NCI-H187 treated with DMSO at 0.1 percent for 48 hours (cell line): ENCODE measurements at regions not wholly inside any gene's neighbourhood (a gene's known extent, or its start where the extent isn't known, plus 50 kb on each side); places are given as distances from the start of the nearest gene placed in this dataset.
"Not testable (repeated sequence)": the region's sequence is repeated elsewhere in the genome, so short reads cannot be mapped to it uniquely, and the experiment has no call there.

ENCODE experiments used
- DNase-seq: peaks from one replicate; lab custom pipeline; 2025; lab: John Stamatoyannopoulos, UW

GRCh38 chr20:19114410-19114809 is 98.0 kb upstream of the SLC24A3 start:
- DNase-seq = no peak

DNA sequence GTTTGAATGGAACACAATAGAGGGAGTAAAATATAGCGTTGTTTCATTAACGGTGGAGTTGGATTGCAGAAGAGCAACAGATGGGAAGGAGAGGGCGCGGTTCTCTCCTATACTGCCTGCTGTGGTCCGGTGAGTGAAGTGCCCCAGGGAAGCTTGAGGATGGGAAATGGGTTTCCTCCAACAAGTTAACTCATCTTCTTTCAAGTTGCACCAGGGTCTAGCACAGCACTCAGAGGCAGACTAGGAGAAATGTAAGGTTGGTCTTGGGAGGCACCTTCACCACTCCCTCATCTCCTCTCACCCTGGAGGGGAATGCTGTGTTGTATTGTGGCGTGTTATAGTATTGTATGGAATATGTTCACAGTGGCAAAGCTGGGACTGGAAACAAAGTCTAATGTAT is 96.9 kb upstream of the SLC24A3 start:
- DNase-seq = no peak

DNA sequence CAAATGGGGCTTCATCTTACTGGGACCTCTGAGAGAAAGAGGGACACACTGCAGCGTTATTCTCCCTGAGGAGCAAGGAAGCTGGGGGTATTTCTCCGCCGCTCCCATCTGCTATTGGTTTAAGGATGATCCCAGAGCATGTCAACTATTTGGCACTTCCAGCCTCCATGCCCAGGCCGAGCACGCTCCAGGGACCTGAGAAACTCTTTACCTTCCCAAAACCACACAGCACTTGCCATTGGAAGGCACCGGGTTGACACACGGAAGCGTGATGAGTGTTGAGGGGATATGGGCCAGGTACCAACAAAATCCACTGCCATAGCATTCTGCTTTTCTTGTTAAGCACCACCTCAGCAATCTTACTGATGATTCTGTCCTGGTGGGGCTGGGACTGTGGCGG is 92.4 kb upstream of the SLC24A3 start:
- DNase-seq = no peak

- no peak for DNase-seq
Observed at GRCh38 chr20:19120569-19120968, 91.9 kb upstream of the SLC24A3 start.

- DNase-seq = no peak
Observed at GRCh38 chr20:19121463-19121862, 91.0 kb upstream of the SLC24A3 start.

- DNase-seq = no peak
Observed at GRCh38 chr20:19121916-19122315, 90.5 kb upstream of the SLC24A3 start.

DNA sequence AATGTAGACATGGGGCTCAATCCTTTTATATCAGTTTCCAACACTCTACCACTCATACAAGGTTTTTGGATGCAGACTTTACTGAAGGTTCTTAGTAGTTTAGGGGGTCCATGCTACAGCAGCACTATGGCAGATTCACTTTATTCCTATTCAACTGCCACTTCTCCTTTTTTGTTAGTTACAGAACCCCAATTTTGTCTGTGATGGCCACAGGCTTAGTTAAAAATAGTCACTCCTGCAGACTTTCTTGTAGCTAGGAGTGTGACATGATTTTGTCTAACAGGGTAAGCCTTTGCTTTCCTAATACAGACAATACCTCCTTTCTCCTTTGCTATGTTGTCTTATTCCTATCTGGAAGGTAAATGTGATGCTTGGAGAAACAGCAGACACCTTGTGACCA is 90.0 kb upstream of the SLC24A3 start:
- no peak for DNase-seq

GRCh38 chr20:19125508-19125907 is 86.9 kb upstream of the SLC24A3 start:
- DNase-seq = no peak

GRCh38 chr20:19129306-19129705 is 83.1 kb upstream of the SLC24A3 start:
- no peak for DNase-seq

- DNase-seq = peak; percentile 82
Observed at GRCh38 chr20:19129976-19130612, 82.3 kb upstream of the SLC24A3 start.

DNA sequence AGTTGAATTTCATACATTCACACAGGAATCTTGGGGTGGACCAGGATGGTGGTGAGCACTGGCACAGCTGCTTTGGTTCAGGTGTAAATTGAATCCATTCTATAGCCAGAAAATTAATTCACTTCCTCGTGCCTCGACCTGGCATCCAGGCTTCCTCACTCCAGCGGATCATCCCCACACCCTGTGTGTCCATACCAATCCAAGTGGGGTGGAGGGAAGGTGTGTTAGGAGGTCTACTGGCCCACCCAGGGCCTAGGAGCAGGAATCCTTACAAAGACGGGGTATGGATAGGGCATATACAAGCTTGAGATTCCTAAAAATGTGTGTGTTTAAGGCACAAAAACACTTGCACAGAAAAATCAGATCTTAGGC is 81.8 kb upstream of the SLC24A3 start:
- DNase-seq = no peak

GRCh38 chr20:19137641-19138040 is 74.8 kb upstream of the SLC24A3 start:
- DNase-seq = peak; percentile 35

DNA sequence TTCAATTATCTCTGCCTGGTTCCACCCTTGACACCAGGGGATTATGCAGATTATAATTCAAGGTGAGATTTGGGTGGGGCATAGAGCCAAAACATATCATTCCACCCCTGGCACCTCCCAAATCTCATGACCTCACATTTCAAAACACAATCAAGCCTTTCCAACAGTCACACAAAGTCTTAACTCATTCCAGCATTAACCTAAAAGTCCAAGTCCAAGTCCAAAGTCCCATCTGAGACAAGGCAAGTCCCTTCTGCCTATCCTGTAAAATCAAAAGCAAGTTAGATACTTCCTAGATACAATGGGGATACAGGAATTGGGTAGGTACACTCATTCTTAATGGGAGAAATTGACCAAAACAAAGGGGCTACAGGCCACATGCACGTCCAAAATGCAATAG is 73.7 kb upstream of the SLC24A3 start:
- DNase-seq = no peak

DNA sequence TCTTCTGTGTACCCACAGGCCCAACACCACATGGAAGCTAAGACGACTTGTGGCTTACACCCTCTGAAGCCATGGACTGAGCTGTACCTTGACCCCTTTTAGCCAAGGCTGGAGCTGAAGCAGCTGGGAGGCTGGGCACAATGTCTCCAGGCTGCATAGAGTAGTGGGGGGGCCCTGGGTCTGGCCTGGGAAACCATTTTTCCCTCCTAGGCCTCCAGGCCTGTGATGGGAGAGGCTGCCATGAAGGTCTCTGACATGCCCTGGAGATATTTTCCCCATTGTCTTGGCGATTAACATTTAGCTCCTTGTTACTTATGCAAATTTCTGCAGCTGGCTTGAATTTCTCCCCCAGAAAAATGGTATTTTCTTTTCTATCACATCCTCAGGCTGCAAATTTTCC is 72.9 kb upstream of the SLC24A3 start:
- DNase-seq = not testable (repeated sequence)

GRCh38 chr20:19141998-19142397 is 70.4 kb upstream of the SLC24A3 start:
- DNase-seq = no peak

- DNase-seq = no peak
Observed at GRCh38 chr20:19143890-19144289, 68.6 kb upstream of the SLC24A3 start.

- DNase-seq = no peak
Observed at GRCh38 chr20:19161336-19161735, 51.1 kb upstream of the SLC24A3 start.
